ENCODE measurements at regions not wholly inside any gene's neighbourhood (a gene's known extent, or its start where the extent isn't known, plus 50 kb on each side); places are given as distances from the start of the nearest gene placed in this dataset.
"Not testable (repeated sequence)": the region's sequence is repeated elsewhere in the genome, so short reads cannot be mapped to it uniquely, and the experiment has no call there.

GRCh38 chr2:111315188-111315917 lies 194.6 kb downstream of the BCL2L11 start:
- DNase-seq (ENCODE audit: extremely low read depth in 1 of 2, low read depth in 1 of 2): not testable (repeated sequence)

GRCh38 chr2:111316221-111316741 lies 195.6 kb downstream of the BCL2L11 start:
- DNase-seq (ENCODE audit: extremely low read depth in 1 of 2, low read depth in 1 of 2): not testable (repeated sequence)

- not testable (repeated sequence) for DNase-seq (ENCODE audit: extremely low read depth in 1 of 2, low read depth in 1 of 2)
Observed at GRCh38 chr2:111316881-111317549, 196.3 kb downstream of the BCL2L11 start.

- DNase-seq (ENCODE audit: extremely low read depth in 1 of 2, low read depth in 1 of 2): not testable (repeated sequence)
Observed at GRCh38 chr2:111319552-111319951, 198.8 kb downstream of the BCL2L11 start.

GRCh38 chr2:111320264-111320663 lies 199.6 kb downstream of the BCL2L11 start:
- DNase-seq (ENCODE audit: extremely low read depth in 1 of 2, low read depth in 1 of 2): not testable (repeated sequence)

- DNase-seq (ENCODE audit: extremely low read depth in 1 of 2, low read depth in 1 of 2): not testable (repeated sequence)
Observed at GRCh38 chr2:111320965-111321364, 200.3 kb downstream of the BCL2L11 start.

GRCh38 chr2:111323384-111323783 lies 202.7 kb downstream of the BCL2L11 start:
- not testable (repeated sequence) for DNase-seq (ENCODE audit: extremely low read depth in 1 of 2, low read depth in 1 of 2)

GRCh38 chr2:111327726-111328125 lies 207.0 kb downstream of the BCL2L11 start:
- not testable (repeated sequence) for DNase-seq (ENCODE audit: extremely low read depth in 1 of 2, low read depth in 1 of 2)

GRCh38 chr2:111329309-111329708 lies 208.6 kb downstream of the BCL2L11 start:
- DNase-seq (ENCODE audit: extremely low read depth in 1 of 2, low read depth in 1 of 2): not testable (repeated sequence)

GRCh38 chr2:111331099-111331724 lies 210.5 kb downstream of the BCL2L11 start:
- DNase-seq (ENCODE audit: extremely low read depth in 1 of 2, low read depth in 1 of 2): not testable (repeated sequence)

GRCh38 chr2:111335220-111335907 lies 214.7 kb downstream of the BCL2L11 start:
- DNase-seq (ENCODE audit: extremely low read depth in 1 of 2, low read depth in 1 of 2): not testable (repeated sequence)

- not testable (repeated sequence) for DNase-seq (ENCODE audit: extremely low read depth in 1 of 2, low read depth in 1 of 2)
Observed at GRCh38 chr2:111338474-111338873, 217.8 kb downstream of the BCL2L11 start.

- DNase-seq (ENCODE audit: extremely low read depth in 1 of 2, low read depth in 1 of 2): not testable (repeated sequence)
Observed at GRCh38 chr2:111339476-111339875, 218.8 kb downstream of the BCL2L11 start.

GRCh38 chr2:111344590-111344989 lies 223.9 kb downstream of the BCL2L11 start:
- DNase-seq (ENCODE audit: extremely low read depth in 1 of 2, low read depth in 1 of 2): not testable (repeated sequence)

- DNase-seq (ENCODE audit: extremely low read depth in 1 of 2, low read depth in 1 of 2): not testable (repeated sequence)
Observed at GRCh38 chr2:111345439-111345838, 224.7 kb downstream of the BCL2L11 start.

GRCh38 chr2:111346018-111346930 lies 225.6 kb downstream of the BCL2L11 start:
- not testable (repeated sequence) for DNase-seq (ENCODE audit: extremely low read depth in 1 of 2, low read depth in 1 of 2)

GRCh38 chr2:111347695-111348094 lies 227.0 kb downstream of the BCL2L11 start:
- not testable (repeated sequence) for DNase-seq (ENCODE audit: extremely low read depth in 1 of 2, low read depth in 1 of 2)

- DNase-seq (ENCODE audit: extremely low read depth in 1 of 2, low read depth in 1 of 2): not testable (repeated sequence)
Observed at GRCh38 chr2:111348316-111348715, 227.6 kb downstream of the BCL2L11 start.

- DNase-seq (ENCODE audit: extremely low read depth in 1 of 2, low read depth in 1 of 2): not testable (repeated sequence)
Observed at GRCh38 chr2:111355022-111355817, 234.5 kb downstream of the BCL2L11 start.

Measured in stimulated activated CD8-positive, alpha-beta memory T cell treated with anti-CD3 and anti-CD28 coated beads, Interleukin-7, amount 100 ng/mL, for 48 hours (primary cell).